Activated T-cell treated with anti-CD3 and anti-CD28 coated beads, Interleukin-2, amount 50 U/mL, for 24 hours (primary cell): ENCODE measurements at regions not wholly inside any gene's neighbourhood (a gene's known extent, or its start where the extent isn't known, plus 50 kb on each side); places are given as distances from the start of the nearest gene placed in this dataset.

ENCODE experiments used
- DNase-seq: peaks from one replicate; pipeline ENCODE4 v3.0.0-alpha.2; 2020
- H3K27ac Mint-ChIP-seq: 2 replicates; pipeline ENCODE4 v1.8.0; 2020; ENCODE audit warnings: mild to moderate bottlenecking, mixed read lengths
- H3K27me3 Mint-ChIP-seq: 2 replicates; pipeline ENCODE4 v1.8.0; 2020; ENCODE audit warnings: mixed read lengths
- H3K36me3 Mint-ChIP-seq: 2 replicates; pipeline ENCODE4 v1.8.0; 2020; ENCODE audit warnings: low read depth, mixed read lengths
- H3K4me1 Mint-ChIP-seq: 2 replicates; pipeline ENCODE4 v1.8.0; 2020; ENCODE audit warnings: low read depth, mixed read lengths
- H3K4me3 Mint-ChIP-seq: 2 replicates; pipeline ENCODE4 v1.8.0; 2020; ENCODE audit warnings: mild to moderate bottlenecking, moderate library complexity, mixed read lengths
- H3K9me3 Mint-ChIP-seq: 2 replicates; pipeline ENCODE4 v1.8.0; 2020; ENCODE audit warnings: mixed read lengths

- H3K36me3 Mint-ChIP-seq = no peaks in the 10 kb centered on the region
- no peaks in the 10 kb centered on the region for H3K27me3 Mint-ChIP-seq
- H3K4me1 Mint-ChIP-seq = no peaks in the 10 kb centered on the region
- DNase-seq = no peak
- H3K9me3 Mint-ChIP-seq = no peaks in the 10 kb centered on the region
- no peak overlapping the region for H3K27ac Mint-ChIP-seq
- no peak overlapping the region for H3K4me3 Mint-ChIP-seq
These were observed 54.2 kb upstream of the SEMA6D start for GRCh38 chr15:47663101-47663500.
